ENCODE measurements at regions not wholly inside any gene's neighbourhood (a gene's known extent, or its start where the extent isn't known, plus 50 kb on each side); places are given as distances from the start of the nearest gene placed in this dataset.

- H3K4me3 ChIP-seq: no peak overlapping the region
Observed at GRCh38 chr4:127148165-127148564, 484.6 kb upstream of the INTU start.

GRCh38 chr4:127149086-127149485 lies 483.7 kb upstream of the INTU start:
- no peak overlapping the region for H3K4me3 ChIP-seq
- H3K27ac ChIP-seq: no peak overlapping the region

More at GRCh38 chr4:127148165-127148564, 484.6 kb upstream of the INTU start:
- H3K27ac ChIP-seq: no peak overlapping the region

DNA sequence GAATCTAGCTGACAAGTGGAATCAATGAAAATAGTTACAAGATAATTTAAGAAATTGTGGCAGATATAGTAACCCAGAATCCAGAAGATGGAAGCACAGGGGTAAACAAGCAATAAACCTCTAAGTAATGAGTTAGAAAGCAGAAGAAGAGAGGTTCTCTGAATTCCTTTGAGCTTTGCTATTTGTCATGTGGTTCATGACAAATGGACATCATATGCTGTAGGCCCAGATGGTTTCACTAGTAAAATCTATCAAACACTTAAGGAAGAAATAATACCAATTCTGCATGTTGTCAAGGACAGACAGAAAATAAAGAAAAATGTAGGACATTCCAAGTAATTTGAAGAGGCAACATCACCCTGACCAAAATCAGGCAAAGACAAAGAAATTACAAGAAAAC lies 480.8 kb upstream of the INTU start:
- H3K4me3 ChIP-seq: no peak overlapping the region
- H3K27ac ChIP-seq: no peak overlapping the region

GRCh38 chr4:127155116-127155515 lies 477.6 kb upstream of the INTU start:
- no peak overlapping the region for H3K27ac ChIP-seq

DNA sequence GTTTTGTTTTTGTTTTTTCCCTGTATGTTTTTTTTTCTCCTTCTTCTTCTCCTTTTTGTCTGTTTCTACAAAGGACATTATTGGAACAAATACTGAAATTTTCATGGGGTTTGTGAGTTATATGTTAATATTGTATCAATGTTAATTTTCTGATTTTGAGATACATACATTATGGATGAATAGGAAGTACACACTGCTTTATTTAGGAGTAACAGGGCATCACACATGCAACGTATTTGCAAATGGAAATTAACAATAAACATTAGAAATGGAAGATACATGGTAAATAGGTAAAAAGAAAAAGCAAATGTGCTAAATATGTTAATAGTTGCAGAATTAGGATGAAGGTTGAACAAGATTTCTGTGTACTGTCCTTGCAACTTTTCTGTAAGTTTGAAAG lies 477.2 kb upstream of the INTU start:
- H3K4me3 ChIP-seq: no peak overlapping the region
- H3K27ac ChIP-seq: no peak overlapping the region

More at GRCh38 chr4:127155116-127155515, 477.6 kb upstream of the INTU start:
- no peak overlapping the region for H3K4me3 ChIP-seq

GRCh38 chr4:127162741-127163140 lies 470.0 kb upstream of the INTU start:
- Histone ChIP-seq H3K27ac (no peak overlapping the region), H3K4me3 (no peak overlapping the region)

- no peak overlapping the region for H3K4me3 ChIP-seq
- H3K27ac ChIP-seq: no peak overlapping the region
Observed at GRCh38 chr4:127165971-127166370, 466.8 kb upstream of the INTU start.

DNA sequence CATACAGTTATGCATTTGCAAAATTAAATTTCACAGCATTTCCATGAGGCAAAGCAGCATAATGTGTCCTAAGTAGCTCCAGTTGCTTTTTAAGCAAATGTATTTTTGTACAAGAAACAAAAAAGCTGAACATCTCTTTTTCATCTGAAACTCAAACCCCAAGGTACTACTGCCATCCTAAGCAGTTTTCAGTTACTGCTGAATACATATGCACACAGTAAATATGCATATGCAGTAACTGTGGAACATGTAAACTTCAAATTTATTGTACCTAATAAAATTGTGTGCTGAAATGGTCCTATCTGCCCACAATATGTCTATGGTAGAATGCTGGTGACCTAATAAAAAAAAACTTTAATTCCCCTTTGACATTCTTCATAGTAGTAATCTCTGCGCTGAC lies 458.6 kb upstream of the INTU start:
- Histone ChIP-seq H3K4me3 (no peak overlapping the region), H3K27ac (no peak overlapping the region)

GRCh38 chr4:127174616-127175015 lies 458.1 kb upstream of the INTU start:
- Histone ChIP-seq H3K27ac (no peak overlapping the region), H3K4me3 (no peak overlapping the region)

- Histone ChIP-seq H3K4me3 (no peak overlapping the region), H3K27ac (no peak overlapping the region)
Observed at GRCh38 chr4:127179256-127180087, 453.3 kb upstream of the INTU start.

DNA sequence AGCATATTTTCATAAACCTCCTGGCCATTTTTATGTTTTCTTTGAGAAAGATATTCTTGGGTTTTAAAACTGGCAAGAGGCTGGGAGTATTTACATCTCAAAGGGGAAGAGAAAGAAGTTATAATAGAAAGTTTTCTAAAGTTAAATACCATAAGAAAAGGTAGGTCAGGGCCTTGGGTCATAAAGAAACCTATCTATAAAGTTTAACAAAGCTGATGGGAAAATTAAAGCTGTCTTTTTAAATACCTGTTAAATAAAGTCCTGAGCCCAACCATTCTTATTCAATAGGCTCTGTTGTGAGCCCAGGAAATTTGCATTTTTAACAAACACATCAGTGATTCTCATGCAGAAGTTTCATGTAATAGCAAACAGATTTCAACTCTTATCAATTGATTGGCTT lies 451.8 kb upstream of the INTU start:
- no peak overlapping the region for H3K4me3 ChIP-seq
- no peak overlapping the region for H3K27ac ChIP-seq

- Histone ChIP-seq H3K4me3 (no peak overlapping the region), H3K27ac (no peak overlapping the region)
Observed at GRCh38 chr4:127182687-127183086, 450.1 kb upstream of the INTU start.

- H3K27ac ChIP-seq: no peak overlapping the region
- no peak overlapping the region for H3K4me3 ChIP-seq
Observed at GRCh38 chr4:127188847-127189246, 443.9 kb upstream of the INTU start.

DNA sequence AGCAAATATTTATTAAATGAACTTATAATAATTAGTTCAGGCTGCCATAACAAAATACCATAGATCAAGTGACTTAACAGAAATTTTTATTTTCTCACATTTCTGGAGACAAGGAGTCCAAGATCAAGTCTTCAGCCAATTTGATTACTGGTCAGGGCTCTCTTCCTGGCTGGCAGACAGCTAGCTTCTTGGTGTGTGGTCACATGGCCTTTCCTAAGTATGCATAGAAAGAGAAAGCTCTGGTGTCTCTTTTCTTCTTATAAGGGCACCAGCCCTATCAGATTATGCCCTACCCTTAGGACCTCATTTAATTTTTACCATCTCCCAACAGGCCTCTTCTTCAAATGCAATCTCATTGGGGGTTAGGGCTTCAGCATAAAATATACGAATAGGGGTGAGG lies 438.5 kb upstream of the INTU start:
- Histone ChIP-seq H3K27ac (no peak overlapping the region), H3K4me3 (no peak overlapping the region)

- no peak overlapping the region for H3K4me3 ChIP-seq
- no peak overlapping the region for H3K27ac ChIP-seq
Observed at GRCh38 chr4:127196655-127197352, 436.0 kb upstream of the INTU start.

DNA sequence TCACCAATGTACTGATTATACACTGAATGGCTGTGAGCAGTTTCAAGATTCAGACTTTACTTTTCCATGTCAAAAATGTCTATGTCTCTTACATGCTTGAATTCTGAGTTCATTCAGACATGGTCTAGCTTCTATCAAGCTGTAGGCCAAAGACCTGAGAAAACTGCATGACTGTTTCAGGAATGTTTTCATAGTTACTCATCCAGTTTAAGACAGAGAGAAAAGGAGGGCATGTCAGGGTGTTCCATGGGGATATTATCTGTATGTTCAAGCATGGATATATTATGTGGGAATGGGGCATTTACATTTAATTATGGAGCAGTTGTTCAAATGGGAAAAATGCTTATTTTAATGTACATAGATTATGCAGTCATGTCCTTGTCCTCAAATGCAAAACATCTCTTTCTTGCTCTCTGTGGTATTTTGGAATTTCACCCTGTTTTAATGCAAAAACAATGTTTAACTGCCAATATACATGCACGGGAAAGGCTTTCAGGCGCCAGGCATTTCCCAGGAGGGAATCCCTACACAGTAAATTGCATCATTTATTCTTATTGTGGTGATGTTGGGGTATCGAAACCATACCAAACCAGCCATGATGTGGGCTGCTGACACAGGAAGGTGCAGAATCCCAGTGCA lies 429.1 kb upstream of the INTU start:
- no peak overlapping the region for H3K4me3 ChIP-seq
- H3K27ac ChIP-seq: no peak overlapping the region

DNA sequence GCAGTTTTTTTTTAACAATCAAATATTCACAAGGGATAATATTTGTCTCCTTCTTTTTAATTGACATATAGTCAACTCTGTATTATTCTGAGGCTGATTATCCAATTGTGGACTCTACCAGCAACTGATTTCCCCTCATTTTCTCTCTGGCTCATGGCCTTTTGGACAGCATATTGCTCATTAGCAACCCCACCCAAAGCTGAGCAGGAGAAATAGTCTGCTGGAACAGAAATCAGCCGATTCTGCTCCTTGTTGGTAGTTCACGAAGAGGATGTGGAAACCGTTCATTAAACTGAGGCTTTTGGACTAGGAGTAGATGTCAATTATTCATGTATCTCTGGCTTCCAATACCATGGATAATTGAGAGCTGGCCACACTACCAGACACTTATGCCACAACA lies 428.4 kb upstream of the INTU start:
- no peak overlapping the region for H3K27ac ChIP-seq
- H3K4me3 ChIP-seq: no peak overlapping the region

- Histone ChIP-seq H3K27ac (no peak overlapping the region), H3K4me3 (no peak overlapping the region)
Observed at GRCh38 chr4:127209580-127210095, 423.1 kb upstream of the INTU start.

GRCh38 chr4:127210893-127211649 lies 421.7 kb upstream of the INTU start:
- H3K27ac ChIP-seq: peak overlapping the region in 6 of 21 experiments; percentile 9 to 59 (median 32)

More at GRCh38 chr4:127210893-127211649, 421.7 kb upstream of the INTU start:
- no peak overlapping the region for H3K4me3 ChIP-seq
